ENCODE measurements at regions not wholly inside any gene's neighbourhood (a gene's known extent, or its start where the extent isn't known, plus 50 kb on each side); places are given as distances from the start of the nearest gene placed in this dataset.

DNA sequence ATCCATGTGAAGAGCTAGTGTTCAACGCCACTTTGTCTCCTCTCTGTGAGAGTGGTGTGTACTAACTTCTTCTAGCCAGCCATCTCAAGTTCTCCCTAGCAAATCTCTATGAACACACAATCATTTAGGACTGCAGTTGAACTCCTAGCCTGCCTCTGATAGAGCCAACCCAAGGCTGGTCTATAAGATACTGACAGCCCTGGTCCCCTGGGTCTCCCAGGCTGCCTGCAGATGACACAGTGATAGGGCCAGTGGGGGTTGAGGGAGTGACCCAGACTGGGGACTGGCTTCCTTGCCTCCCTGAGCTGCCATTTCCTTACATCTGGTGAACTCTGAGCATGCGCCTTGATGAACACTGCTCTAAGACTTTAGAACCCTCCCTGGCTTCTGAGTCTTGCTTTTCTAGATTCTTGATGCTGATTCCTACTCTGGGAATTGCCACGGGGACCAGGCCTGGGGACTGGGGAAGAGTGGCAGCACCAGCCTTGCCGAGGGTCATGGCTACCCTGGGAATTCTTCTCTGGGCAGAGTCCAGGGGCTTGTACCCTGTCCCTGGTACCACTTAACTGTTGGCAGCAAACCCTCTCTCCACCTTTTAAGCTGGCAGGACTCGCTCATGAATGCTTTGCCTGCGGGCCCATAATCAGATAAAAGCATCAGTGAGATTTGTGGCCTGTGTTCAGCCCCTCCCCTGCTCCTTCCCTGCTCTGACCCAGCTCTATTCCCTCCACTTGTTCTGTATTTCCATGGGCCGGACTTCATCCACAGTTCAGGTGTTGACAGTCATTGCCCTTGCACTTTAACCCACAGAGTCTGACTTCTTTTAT, 130.8 kb upstream of the CHD6 start:
- no peak for TF ChIP-seq EZH2 (IDR thresholded peaks at IDR 0.05; ENCODE audit: borderline replicate concordance, low read length)
- TF ChIP-seq, protein P1, sequence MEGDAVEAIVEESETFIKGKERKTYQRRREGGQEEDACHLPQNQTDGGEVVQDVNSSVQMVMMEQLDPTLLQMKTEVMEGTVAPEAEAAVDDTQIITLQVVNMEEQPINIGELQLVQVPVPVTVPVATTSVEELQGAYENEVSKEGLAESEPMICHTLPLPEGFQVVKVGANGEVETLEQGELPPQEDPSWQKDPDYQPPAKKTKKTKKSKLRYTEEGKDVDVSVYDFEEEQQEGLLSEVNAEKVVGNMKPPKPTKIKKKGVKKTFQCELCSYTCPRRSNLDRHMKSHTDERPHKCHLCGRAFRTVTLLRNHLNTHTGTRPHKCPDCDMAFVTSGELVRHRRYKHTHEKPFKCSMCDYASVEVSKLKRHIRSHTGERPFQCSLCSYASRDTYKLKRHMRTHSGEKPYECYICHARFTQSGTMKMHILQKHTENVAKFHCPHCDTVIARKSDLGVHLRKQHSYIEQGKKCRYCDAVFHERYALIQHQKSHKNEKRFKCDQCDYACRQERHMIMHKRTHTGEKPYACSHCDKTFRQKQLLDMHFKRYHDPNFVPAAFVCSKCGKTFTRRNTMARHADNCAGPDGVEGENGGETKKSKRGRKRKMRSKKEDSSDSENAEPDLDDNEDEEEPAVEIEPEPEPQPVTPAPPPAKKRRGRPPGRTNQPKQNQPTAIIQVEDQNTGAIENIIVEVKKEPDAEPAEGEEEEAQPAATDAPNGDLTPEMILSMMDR (IDR thresholded peaks at IDR 0.05; ENCODE audit: low read length): no peak
- H3K36me3 ChIP-seq (ENCODE audit: insufficient read depth, low read length): no peaks in the 10 kb centered on the region

DNA sequence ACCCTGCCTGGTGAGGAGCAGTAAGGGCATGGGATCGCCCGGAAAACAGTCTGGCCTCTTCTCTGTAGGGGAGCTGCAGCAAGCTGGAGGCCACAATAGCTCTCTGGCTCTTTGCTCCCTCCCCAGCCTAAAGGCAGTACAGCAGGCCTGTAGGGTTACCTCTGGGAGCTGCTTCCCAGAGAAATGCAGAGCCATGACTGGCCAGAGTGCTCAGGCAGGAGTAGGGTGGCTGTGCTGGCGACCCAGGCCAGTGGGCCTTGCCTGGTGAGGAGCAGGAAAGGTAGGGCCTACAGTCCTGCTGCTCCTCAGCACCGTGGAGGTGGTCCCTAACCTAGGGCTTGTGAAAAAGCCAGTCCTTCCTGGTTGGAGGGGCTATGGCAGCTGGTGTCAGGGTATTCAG, 129.9 kb upstream of the CHD6 start:
- H3F3A ChIP-seq (ENCODE audit: insufficient read depth, low read length): no peaks in the 10 kb centered on the region
- H3K9me2 ChIP-seq (ENCODE audit: low read depth, low read length): no peaks in the 10 kb centered on the region
- no peaks in the 10 kb centered on the region for H3K4me1 ChIP-seq (ENCODE audit: insufficient read depth, low read length, severe bottlenecking)
- H2AFZ ChIP-seq (ENCODE audit: low read length): no peak overlapping the region
- TF ChIP-seq, protein P1 (IDR thresholded peaks at IDR 0.05; ENCODE audit: low read length): no peak
- TF ChIP-seq EZH2 (IDR thresholded peaks at IDR 0.05; ENCODE audit: borderline replicate concordance, low read length): no peak
- H3K79me2 ChIP-seq (ENCODE audit: insufficient read depth, low read length): no peaks in the 10 kb centered on the region
- no peaks in the 10 kb centered on the region for H4K20me1 ChIP-seq (ENCODE audit: insufficient read depth, low read length)
- H3K9ac ChIP-seq (ENCODE audit: low read length): no peak overlapping the region
- no peak overlapping the region for H3K27ac ChIP-seq (ENCODE audit: low read depth, low read length, poor library complexity, severe bottlenecking)
- H3K27me3 ChIP-seq (ENCODE audit: insufficient read depth, low read length): no peaks in the 10 kb centered on the region
- no peak overlapping the region for H3K4me3 ChIP-seq (ENCODE audit: low read depth, low read length, poor library complexity, severe bottlenecking)
- H3K4me2 ChIP-seq (ENCODE audit: low read length): no peak overlapping the region
- no peaks in the 10 kb centered on the region for H3K36me3 ChIP-seq (ENCODE audit: insufficient read depth, low read length)
- H3K9me3 ChIP-seq (ENCODE audit: low read length): no peaks in the 10 kb centered on the region

More for the DNA sequence above, 130.8 kb upstream of the CHD6 start:
- no peak overlapping the region for H3K9ac ChIP-seq (ENCODE audit: low read length)
- no peaks in the 10 kb centered on the region for H3K9me2 ChIP-seq (ENCODE audit: low read depth, low read length)
- no peaks in the 10 kb centered on the region for H4K20me1 ChIP-seq (ENCODE audit: insufficient read depth, low read length)
- H3K4me1 ChIP-seq (ENCODE audit: insufficient read depth, low read length, severe bottlenecking): no peaks in the 10 kb centered on the region
- H3K79me2 ChIP-seq (ENCODE audit: insufficient read depth, low read length): no peaks in the 10 kb centered on the region
- no peak overlapping the region for H3K4me3 ChIP-seq (ENCODE audit: low read depth, low read length, poor library complexity, severe bottlenecking)
- H3K9me3 ChIP-seq (ENCODE audit: low read length): no peaks in the 10 kb centered on the region
- H3K27me3 ChIP-seq (ENCODE audit: insufficient read depth, low read length): no peaks in the 10 kb centered on the region
- H3F3A ChIP-seq (ENCODE audit: insufficient read depth, low read length): no peaks in the 10 kb centered on the region
- no peak overlapping the region for H3K4me2 ChIP-seq (ENCODE audit: low read length)
- H3K27ac ChIP-seq (ENCODE audit: low read depth, low read length, poor library complexity, severe bottlenecking): no peak overlapping the region
- H2AFZ ChIP-seq (ENCODE audit: low read length): no peak overlapping the region

DNA sequence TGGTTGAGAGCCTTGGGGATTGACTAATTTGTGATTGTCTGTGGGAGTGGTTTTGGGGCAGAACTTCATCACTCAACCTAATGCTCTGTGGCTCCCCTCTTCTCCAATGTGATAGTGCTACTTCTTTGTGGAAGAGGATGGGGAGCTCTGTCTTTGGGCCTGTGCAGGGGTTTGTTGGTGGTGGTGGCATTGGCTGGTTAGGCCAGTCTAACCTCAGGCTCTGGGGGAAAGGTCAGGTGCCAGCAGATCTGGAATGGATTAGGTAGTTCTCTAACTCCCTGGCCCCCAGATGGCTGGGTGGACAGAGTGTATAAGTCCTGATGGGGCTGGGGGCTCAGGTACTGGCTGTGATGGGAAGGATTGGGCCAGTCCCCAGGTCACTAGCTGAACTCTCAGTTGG, 129.0 kb upstream of the CHD6 start:
- no peaks in the 10 kb centered on the region for H3K9me3 ChIP-seq (ENCODE audit: low read length)

More for the DNA sequence above, 129.0 kb upstream of the CHD6 start:
- H3K36me3 ChIP-seq (ENCODE audit: insufficient read depth, low read length): no peaks in the 10 kb centered on the region
- no peaks in the 10 kb centered on the region for H3K9me2 ChIP-seq (ENCODE audit: low read depth, low read length)
- no peaks in the 10 kb centered on the region for H3F3A ChIP-seq (ENCODE audit: insufficient read depth, low read length)
- no peaks in the 10 kb centered on the region for H3K79me2 ChIP-seq (ENCODE audit: insufficient read depth, low read length)
- no peak overlapping the region for H2AFZ ChIP-seq (ENCODE audit: low read length)
- no peak overlapping the region for H3K4me3 ChIP-seq (ENCODE audit: low read depth, low read length, poor library complexity, severe bottlenecking)
- H3K27me3 ChIP-seq (ENCODE audit: insufficient read depth, low read length): no peaks in the 10 kb centered on the region
- no peaks in the 10 kb centered on the region for H3K4me1 ChIP-seq (ENCODE audit: insufficient read depth, low read length, severe bottlenecking)
- H4K20me1 ChIP-seq (ENCODE audit: insufficient read depth, low read length): no peaks in the 10 kb centered on the region
- no peak overlapping the region for H3K9ac ChIP-seq (ENCODE audit: low read length)
- no peak overlapping the region for H3K4me2 ChIP-seq (ENCODE audit: low read length)
- TF ChIP-seq, protein P1 (IDR thresholded peaks at IDR 0.05; ENCODE audit: low read length): no peak
- no peak for TF ChIP-seq EZH2 (IDR thresholded peaks at IDR 0.05; ENCODE audit: borderline replicate concordance, low read length)
- H3K27ac ChIP-seq (ENCODE audit: low read depth, low read length, poor library complexity, severe bottlenecking): no peak overlapping the region
